T-helper 9 cell (primary cell): ENCODE measurements at regions not wholly inside any gene's neighbourhood (a gene's known extent, or its start where the extent isn't known, plus 50 kb on each side); places are given as distances from the start of the nearest gene placed in this dataset.
"Not testable (repeated sequence)": the region's sequence is repeated elsewhere in the genome, so short reads cannot be mapped to it uniquely, and the experiment has no call there.

Experiments used
- DNase-seq: peaks from one replicate; pipeline ENCODE4 v3.0.0-alpha.2; 2020

- DNase-seq, result not testable (repeated sequence)
These were observed 131.9 kb upstream of the FOXD4L5 start for GRCh38 chr9:65416948-65417347.

GRCh38 chr9:65414249-65414648, 129.2 kb upstream of the FOXD4L5 start:
- DNase-seq, result not testable (repeated sequence)

GRCh38 chr9:65413371-65413770, 128.4 kb upstream of the FOXD4L5 start:
- not testable (repeated sequence) for DNase-seq

- DNase-seq, result no peak
These were observed 126.9 kb upstream of the FOXD4L5 start for GRCh38 chr9:65411901-65412300.

- no peak for DNase-seq
These were observed 126.3 kb upstream of the FOXD4L5 start for GRCh38 chr9:65411336-65411735.

- DNase-seq, result no peak
These were observed 125.9 kb upstream of the FOXD4L5 start for GRCh38 chr9:65410926-65411325.

- DNase-seq, result no peak
These were observed 124.5 kb upstream of the FOXD4L5 start for GRCh38 chr9:65409471-65409980.

GRCh38 chr9:65408806-65409205, 123.8 kb upstream of the FOXD4L5 start:
- not testable (repeated sequence) for DNase-seq

- not testable (repeated sequence) for DNase-seq
These were observed 121.6 kb upstream of the FOXD4L5 start for GRCh38 chr9:65406625-65407024.

- not testable (repeated sequence) for DNase-seq
These were observed 120.8 kb upstream of the FOXD4L5 start for GRCh38 chr9:65405766-65406165.

- DNase-seq, result no peak
These were observed 120.2 kb upstream of the FOXD4L5 start for GRCh38 chr9:65405253-65405652.

- no peak for DNase-seq
These were observed 119.4 kb upstream of the FOXD4L5 start for GRCh38 chr9:65404232-65405006.

GRCh38 chr9:65403721-65404120, 118.7 kb upstream of the FOXD4L5 start:
- DNase-seq, result no peak

- DNase-seq, result not testable (repeated sequence)
These were observed 118.1 kb upstream of the FOXD4L5 start for GRCh38 chr9:65403072-65403471.

- DNase-seq, result not testable (repeated sequence)
These were observed 117.3 kb upstream of the FOXD4L5 start for GRCh38 chr9:65402206-65402870.

GRCh38 chr9:65401456-65402045, 116.5 kb upstream of the FOXD4L5 start:
- DNase-seq, result not testable (repeated sequence)

GRCh38 chr9:65400886-65401285, 115.9 kb upstream of the FOXD4L5 start:
- DNase-seq, result no peak

GRCh38 chr9:65397763-65398719, 113.0 kb upstream of the FOXD4L5 start:
- not testable (repeated sequence) for DNase-seq

- not testable (repeated sequence) for DNase-seq
These were observed 112.2 kb upstream of the FOXD4L5 start for GRCh38 chr9:65397226-65397625.

GRCh38 chr9:65396601-65397000, 111.6 kb upstream of the FOXD4L5 start:
- not testable (repeated sequence) for DNase-seq

- DNase-seq, result not testable (repeated sequence)
These were observed 110.8 kb upstream of the FOXD4L5 start for GRCh38 chr9:65395789-65396188.

- DNase-seq, result not testable (repeated sequence)
These were observed 110.1 kb upstream of the FOXD4L5 start for GRCh38 chr9:65395121-65395520.
